Peyer's patch (tissue), 4 donors: ENCODE measurements at regions not wholly inside any gene's neighbourhood (a gene's known extent, or its start where the extent isn't known, plus 50 kb on each side); places are given as distances from the start of the nearest gene placed in this dataset.

ENCODE experiments used
- CTCF ChIP-seq, 6 experiments: fragments of 450-650 bp in 4 of 6; fragments of 200-600 bp in 2 of 6; sonication (generic) in 1 of 6; IDR thresholded peaks; one replicate each; pipeline ENCODE4 v1.5.1; 2017 to 2019; ENCODE audit warnings: antibody characterized with exemption in 6 of 6, mild to moderate bottlenecking in 3 of 6, moderate library complexity in 1 of 6
- POLR2A ChIP-seq, 2 donors: fragments of 450-650 bp; IDR thresholded peaks; one replicate each; pipeline ENCODE4 v1.5.1; 2017; ENCODE audit warnings: antibody characterized with exemption in 2 of 2, mild to moderate bottlenecking in 2 of 2, moderate library complexity in 2 of 2

- TF ChIP-seq CTCF (IDR thresholded peaks at IDR 0.05) (no peak), POLR2A (IDR thresholded peaks at IDR 0.05) (no peak)
Measured at GRCh38 chr14:25180221-25180620, 130.3 kb upstream of the STXBP6 start.
